Ramos (cell line): ENCODE measurements at regions not wholly inside any gene's neighbourhood (a gene's known extent, or its start where the extent isn't known, plus 50 kb on each side); places are given as distances from the start of the nearest gene placed in this dataset.

Experiments
- in situ Hi-C: fragments of 300-500 bp; cut with MboI; formaldehyde crosslinking; loops from one replicate; pipeline ENCODE4 v1.14.3; 2022; ENCODE audit warnings: low sequenced_read_pairs; ENCODE audit not compliant: unreplicated experiment

DNA sequence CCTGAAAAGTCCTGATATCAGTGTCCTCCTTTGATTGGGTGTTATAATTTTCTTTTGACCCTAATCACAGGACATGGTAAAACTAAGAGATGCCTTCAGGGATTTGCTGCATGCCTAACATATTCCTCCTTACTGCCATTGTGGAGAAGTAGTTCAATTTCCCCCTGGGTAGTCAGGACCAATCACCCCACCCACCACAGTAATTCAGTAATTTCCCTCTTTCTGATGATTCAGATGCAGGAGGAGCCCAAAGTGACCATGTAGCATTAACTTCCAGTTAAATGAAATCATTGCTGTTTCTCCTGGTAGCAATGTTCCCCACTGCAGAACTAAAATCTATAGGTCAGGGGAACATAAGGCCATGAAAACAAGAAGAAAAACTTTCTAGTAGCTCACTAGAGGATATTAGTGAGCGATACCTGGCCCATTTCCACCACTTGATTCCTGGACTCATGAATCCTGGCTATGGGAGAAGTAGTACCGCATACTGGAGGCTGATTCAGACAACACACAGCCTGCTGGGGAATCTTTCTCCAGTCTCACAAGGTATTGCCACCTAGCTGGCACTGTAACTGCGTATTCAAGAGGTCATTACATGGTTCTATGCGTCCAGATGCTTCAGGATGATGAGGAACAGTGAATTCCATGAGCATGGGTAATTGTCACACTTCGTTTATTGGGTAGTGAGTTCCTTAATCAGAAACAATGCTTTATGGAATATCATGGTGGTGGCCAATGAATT is 561.2 kb downstream of the HAO1 start:
- in situ Hi-C loops, result no loop called here

DNA sequence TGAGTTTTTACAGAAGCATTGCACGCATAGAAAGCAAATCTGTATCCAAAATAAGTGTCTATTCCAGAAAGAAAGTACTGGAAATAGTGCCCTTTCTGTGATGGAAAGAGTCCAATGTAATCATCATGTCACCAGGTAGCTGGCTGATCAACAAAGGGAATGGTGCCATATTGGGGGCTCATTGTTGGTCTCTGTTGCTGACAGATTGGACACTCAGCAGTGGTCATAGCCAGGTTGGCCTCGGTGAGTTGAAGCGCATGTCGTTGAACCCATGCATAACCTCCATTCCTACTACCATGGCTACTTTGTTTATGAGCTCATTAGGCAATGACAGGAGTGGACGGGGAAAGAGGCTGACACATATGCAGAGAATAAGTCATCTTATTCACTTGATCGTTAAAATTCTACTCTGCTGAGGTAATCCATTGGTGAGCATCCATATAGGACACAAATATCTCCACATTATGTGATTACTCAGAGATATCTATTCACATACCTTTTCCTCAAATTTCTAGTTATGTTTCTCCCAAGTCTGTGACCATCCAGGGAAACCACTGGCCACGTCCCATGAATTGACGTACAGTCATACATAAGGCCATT is 560.5 kb downstream of the HAO1 start:
- in situ Hi-C loops, result no loop called here

DNA sequence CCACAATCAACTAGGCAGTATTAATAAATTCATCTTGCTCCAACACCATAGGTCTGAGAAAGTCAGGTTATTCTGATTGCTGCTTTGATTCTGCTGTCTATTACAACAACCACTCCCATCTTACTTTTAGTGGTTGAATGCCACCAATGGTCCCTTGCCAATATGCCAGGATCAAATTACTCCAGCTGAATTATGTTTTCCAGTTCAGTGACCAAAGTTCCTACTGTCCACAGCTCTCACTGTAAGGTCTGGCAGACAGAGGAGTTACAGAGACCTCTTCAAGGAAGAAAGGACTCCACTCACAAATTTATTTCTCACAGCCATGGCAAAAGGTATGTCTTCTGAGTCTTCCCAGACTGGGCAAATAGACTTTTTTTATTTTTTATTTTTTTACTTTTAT is 557.0 kb downstream of the HAO1 start:
- in situ Hi-C loops, result no loop called here

DNA sequence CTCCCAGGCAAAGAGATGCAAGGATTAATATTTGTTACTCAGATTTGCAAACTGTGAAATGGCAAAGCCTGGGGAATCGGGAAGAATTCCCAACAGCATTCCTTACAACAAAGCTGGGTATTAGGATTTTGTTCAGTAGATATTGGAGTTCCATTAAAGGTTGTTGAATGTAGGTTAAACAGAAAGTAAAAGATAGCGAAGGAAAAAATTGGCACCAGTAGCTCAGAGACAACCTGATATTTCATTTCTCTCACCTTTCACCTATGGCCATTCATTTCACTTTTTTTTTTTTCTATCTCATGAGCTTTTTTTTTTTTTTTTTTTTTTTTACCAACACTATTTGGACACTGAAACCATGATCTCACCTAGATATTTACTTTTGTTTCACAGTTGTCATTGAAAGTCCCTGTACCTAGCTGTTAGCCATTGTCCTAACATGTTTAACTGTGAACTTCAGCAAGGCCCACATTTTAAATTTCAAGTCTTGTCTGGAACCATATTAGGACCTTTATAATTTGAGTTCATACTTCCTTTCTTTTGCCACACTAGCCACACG is 552.5 kb downstream of the HAO1 start:
- in situ Hi-C loops, result no loop called here

DNA sequence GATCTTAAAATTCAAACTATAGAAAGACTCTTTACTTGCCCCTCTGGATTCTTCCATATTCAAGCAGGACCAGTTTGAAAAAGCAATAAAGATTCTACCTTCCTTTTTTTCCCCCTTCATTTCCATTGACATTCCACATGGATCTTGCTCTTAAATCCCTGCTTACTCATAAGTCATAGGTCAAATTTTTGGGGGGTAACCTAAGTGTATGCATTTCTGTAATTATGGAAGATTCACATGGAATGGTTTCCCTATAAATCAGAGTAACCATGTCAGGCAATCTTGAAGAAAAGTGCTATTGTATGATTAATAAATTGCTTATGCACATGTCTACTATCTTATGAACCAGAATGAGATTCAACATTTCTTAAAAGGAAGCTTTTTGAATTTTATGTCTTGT is 551.0 kb downstream of the HAO1 start:
- in situ Hi-C loops, result no loop called here

DNA sequence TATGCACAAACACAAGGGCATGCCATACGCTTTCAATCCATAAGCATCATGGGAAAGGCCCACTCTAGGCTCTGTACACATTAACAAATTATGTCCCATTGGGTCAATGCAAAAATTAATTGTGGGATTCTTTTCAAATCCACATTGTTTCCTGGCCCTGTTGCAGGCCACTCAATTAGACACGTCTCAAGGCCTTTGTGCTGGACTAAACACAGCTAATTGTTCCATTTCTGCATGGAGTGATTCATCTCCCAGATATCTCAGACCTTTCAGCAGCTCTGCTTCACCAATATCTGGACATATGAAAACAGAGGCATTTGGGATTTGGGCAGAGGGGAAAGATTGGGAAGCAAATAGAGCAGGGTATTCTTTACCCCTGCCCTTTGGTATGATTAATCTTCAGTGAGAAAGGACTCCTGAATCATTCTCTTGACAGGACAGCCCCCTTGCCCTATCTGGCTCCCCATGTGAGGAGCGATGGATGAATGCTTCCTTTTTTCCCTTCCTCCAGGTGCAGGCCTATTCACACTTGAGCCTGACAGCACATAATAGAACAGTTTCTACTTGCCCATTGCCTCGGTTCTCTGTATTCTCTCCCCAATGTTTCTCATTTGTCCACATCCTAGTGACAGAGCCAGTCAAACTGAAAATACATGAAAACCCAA is 547.6 kb downstream of the HAO1 start:
- in situ Hi-C loops, result no loop called here

DNA sequence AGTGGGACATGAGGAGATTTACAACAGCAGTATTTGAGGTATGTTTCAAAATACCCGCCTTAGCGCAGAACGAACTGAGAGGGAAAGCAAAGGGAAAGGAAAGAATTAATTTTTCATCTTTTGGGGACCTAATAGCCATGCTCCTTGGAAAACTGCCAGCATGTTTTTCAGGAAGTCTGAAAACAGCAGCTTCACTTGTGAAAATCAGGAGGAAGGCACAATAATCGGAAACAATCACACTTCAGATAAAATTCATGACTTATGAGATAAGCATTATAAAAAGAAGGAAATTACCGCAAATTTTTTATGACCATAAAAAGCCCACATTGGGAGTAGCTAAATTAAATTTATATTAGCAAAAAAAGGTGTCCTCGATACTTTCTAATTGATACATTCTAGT is 541.1 kb downstream of the HAO1 start:
- in situ Hi-C loops, result no loop called here

DNA sequence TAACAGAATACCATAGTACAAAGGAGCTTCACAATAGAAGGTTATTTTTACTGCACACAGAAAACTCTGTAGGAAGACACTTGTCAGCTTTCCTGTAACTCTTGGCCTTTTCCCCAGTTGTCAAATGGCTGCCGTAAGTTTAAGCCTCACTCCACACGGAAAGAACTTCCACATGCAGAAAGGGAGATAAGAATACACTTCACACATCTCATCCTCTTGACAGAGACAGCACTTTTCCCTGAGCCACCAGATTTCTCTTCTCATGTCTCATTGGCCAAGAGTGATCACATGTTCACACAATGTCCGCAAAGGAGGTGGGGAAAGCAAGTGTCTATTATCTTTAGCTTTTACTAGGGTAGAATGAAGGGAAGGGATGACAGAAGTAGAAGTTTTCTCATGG is 540.7 kb downstream of the HAO1 start:
- in situ Hi-C loops, result no loop called here

DNA sequence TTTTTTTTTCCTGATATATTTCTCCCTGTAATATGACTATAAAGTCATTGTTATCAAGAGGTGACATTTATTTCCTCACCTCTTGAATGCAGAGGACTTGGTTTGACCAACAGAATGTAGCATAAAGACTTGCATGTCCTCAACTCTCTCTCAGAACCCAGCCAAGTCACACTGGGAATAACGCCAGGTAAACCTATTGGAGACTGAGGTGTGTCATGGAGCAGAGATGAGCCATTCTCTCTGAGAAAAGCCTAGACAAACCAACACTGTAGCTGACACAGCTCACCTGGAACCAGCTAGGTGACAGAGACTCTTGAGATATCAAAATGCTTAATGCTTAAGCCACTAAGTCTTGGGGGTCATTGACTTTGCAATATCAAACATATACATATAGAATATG is 533.6 kb downstream of the HAO1 start:
- in situ Hi-C loops, result no loop called here

DNA sequence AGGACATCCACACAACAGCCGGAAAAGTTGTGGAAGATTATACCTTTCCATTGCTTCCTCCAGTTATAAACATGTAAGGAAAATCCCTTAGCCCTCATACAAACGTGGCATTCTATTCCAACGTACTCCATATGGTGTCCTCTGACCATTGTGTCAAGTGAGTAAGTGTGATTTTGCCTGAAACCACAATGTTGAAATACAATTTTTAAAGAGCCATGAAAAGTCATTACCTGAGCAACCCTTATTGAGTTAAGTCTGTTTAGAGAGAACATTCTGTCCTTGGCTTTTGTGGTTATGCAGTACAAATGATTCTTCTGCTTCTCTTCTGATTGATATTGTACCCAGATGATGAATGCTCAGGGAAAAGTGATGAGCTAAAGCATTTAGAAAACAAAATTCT is 530.1 kb downstream of the HAO1 start:
- in situ Hi-C loops, result no loop called here

DNA sequence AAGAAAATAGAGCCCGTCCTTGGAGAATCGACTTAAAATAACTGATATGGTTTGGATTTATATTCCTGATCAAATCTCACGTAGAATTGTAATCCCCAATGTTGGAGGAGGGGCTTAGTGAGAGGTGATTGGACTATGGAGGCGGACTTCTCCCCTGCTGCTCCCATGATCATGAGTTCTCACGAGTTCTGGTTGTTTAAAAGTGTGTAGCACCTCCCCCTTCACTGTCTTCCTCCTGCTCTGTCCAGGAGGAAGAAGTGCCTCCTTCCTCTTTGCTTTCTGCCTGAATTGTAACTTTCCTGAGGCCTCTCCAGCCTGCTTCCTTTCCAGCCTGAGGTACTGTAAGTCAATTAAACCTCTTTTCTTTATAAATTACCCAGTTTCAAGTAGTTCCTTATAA is 529.2 kb downstream of the HAO1 start:
- in situ Hi-C loops, result no loop called here

DNA sequence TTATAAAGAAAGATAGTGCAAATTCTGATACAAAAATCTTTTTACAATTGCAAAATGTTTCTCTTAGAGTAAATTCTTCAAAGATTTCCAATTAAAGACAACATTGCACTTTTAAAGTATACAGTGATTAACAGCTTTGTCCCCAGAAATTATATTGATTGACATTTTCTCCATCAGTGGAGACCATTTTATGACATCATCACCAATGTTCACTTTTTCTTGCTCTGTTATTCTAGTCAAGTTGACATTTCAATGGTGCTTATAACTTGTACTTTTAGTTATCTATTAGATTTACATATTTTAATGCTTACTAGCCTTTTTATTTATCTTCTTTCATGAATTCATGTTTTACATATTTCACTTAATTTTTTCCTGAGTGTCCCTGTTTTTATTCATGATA is 524.8 kb downstream of the HAO1 start:
- in situ Hi-C loops, result no loop called here

DNA sequence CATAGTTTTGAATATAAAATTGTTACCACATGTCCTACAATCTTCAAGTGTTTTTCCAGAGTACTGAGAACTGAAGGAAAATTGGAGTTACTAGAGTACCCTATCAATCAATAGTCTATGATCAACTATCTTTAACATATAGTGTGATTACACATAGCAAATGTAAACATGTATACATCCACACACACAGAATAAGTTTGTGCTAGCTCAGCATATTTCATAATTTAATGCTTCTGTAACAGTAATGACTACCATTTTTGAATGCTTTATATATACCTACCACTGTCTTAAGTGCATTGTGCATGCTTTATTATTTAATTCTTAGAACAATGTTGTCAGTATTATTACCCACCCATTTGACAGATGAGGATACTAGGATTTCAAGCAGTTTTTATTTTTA is 523.9 kb downstream of the HAO1 start:
- in situ Hi-C loops, result no loop called here

DNA sequence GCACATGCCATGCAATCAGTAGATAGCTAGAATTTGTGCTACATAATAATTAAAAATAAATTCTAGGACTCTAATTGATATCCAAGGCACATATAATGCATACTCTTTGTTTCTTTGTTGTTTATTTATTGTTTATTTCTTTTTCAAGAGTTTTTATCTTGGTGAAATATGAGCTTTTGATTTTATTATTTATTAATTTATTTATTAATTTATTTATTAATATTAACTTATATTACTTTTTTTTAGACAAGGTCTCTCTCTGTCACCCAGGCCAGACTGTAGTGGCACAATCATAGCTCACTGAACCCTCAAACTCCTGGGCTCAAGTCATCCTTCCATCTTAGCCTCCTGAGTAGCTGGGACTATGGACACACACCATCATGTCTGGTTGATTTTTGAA is 519.9 kb downstream of the HAO1 start:
- in situ Hi-C loops, result no loop called here

DNA sequence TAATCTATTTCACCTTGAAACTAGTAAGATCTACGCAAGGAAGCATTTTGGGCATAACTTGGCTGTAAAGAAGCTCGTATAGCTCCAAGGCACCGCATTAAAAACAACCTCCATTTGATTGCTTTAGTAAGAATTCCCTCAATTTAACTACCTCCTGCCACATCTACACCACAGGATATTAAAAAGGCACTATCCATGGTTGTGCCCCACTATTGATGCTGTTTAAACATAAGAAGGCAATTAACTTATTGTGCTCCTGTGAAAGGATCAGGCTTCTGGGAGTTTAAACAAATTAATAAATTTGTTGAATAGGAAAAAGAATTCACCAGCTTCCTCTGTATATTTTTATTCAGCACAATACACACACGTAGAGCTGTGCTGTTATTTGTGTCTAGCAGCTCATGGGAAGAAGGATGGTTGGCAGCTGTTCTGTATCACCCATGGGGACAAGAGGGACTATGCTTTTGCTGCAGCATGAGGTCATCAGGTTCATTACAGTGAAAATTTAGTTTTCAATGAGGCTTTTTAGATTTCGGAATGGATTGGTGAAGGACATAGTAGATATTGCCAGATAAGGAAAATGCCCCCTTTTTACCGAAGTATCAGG is 513.3 kb downstream of the HAO1 start:
- in situ Hi-C loops, result no loop called here

DNA sequence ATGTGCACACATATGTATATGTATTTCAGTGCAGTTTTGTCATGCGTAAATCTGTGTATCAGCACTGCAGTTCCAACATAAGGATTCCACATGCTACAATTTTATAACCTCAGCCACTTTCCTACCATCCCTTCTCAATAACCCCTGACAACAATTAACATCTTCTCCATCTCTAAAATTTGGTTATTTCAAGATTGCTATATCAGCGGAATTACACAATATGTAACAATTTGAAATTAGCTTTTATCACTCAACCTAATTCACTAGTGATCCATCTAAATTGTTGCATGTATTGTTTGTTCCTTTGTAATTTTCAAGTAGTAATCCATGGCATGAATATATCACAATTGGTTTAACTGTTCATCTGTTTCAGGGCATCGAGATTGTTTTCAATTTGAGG is 511.3 kb downstream of the HAO1 start:
- in situ Hi-C loops, result no loop called here

DNA sequence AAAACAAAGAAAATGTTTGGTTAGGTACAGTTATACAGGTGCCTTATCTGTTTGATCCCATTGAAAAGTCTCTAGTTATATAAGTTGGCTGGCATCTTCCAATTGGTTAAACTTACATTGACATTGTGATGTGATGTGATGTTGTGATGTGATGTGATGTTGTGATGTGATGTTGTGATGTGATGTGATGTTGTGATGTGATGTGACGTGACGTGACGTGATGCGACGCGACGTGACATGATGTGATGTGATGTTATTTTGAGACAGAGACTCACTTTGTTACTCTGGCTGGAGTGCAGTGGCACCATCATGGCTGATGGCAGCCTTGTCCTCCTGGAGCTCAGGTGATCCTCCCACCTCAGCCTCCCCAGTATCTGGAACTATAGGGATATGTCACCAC is 507.6 kb downstream of the HAO1 start:
- in situ Hi-C loops, result no loop called here

DNA sequence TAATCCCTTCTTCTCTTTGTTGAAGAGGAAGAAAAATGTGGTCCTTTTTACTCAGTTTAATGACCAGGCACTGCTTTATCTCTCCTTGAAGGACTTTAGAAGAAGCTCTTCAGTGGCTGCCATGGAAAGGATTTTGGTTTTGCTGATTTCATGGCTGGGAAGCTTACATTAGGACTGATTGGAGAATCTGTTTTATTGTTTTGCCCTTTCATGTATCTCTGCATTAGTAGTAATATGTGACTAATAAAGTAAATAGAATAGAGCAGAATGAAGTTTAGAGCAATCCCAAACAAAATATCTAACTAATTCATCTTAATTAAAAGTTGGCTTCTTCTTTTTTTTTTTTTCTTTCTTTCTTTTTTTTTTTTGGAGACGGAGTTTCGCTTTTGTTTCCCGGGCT is 502.9 kb downstream of the HAO1 start:
- in situ Hi-C loops, result no loop called here

DNA sequence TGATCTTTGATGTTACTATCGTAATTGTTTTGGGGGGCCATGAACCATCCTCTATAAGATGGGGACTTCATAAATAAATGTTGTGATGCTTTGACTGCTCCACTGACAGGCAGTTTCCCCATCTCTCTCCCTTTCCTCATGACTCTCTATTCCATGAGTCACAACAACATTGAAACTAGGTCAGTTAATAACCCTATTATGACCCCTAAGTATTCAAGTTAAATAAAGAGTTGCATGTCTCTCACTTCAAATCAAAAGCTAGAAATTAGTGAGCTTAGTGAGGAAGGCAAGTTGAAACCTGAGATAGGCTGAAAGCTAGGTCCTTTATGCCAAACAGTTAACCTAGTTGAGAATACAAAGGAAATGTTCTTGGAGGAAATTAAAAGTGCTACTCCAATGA is 491.0 kb downstream of the HAO1 start:
- in situ Hi-C loops, result no loop called here

DNA sequence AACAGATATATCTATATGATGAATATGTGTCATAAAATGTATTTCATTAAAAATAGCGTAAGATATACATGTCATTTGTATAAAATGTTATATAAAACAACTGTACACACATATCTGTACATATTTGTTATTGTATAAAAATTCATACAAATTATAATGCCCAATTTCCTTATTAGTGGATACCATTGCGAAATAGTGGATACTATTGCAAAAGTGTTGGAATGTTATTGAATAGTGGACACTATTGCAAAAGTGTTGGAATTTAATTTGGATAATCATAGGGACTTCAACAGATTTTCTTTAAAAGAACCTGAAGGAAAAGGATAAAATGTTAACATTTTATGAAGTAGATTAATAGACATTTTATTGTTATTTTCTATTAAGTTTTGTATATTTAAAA is 487.4 kb downstream of the HAO1 start:
- in situ Hi-C loops, result no loop called here

DNA sequence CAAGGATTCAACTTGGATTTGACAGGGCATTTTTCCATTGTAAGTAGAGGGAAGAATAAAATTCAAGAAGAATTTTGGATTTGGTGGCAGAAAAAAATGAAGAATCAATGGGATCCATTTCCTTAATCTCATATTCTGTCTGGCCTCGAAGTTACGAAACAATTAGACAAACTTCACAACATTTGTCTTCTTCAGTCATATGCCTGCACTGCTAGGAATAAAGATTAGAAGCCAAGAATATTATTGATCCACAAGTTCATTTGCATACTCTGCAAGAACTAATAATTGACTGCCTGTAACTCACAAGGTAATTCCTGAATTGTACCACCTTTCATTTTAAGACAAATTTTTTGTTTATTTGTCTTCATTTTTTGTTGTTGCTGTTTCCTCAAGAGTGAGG is 486.2 kb downstream of the HAO1 start:
- in situ Hi-C loops, result no loop called here
